Prostate gland (tissue), 2 donors: ENCODE measurements at regions not wholly inside any gene's neighbourhood (a gene's known extent, or its start where the extent isn't known, plus 50 kb on each side); places are given as distances from the start of the nearest gene placed in this dataset.

Source experiments
- DNase-seq: peaks from one replicate; pipeline ENCODE4 v3.0.0-alpha.2; 2019; ENCODE audit warnings: low spot score
- H3K27ac ChIP-seq, 2 donors: fragments of 200-600 bp; sonication (generic); 2 replicates each; pipeline ENCODE4 v1.5.1; 2017 to 2019
- H3K27me3 ChIP-seq: fragments of 200-600 bp; sonication (generic); replicated peaks from 2 replicates; pipeline ENCODE4 v1.5.1; 2019; ENCODE audit not compliant: insufficient read depth
- H3K36me3 ChIP-seq, 2 donors: fragments of 200-600 bp; sonication (generic); 1 replicate in 1 of 2; 2 replicates in 1 of 2; pipeline versions ENCODE4 v1.5.1 to v1.8.1; 2017 to 2019
- H3K4me1 ChIP-seq: fragments of 200-600 bp; sonication (generic); replicated peaks from 2 replicates; pipeline ENCODE4 v1.5.1; 2019
- H3K4me3 ChIP-seq, 2 donors: fragments of 200-600 bp; sonication (generic); 2 replicates each; pipeline ENCODE4 v1.5.1; 2017 to 2019
- H3K9me3 ChIP-seq: fragments of 200-600 bp; sonication (generic); 2 replicates; pipeline ENCODE4 v1.5.1; 2017
- POLR2A ChIP-seq: fragments of 450-650 bp; IDR thresholded peaks from one replicate; pipeline ENCODE4 v1.6.1; 2016; ENCODE audit warnings: antibody characterized with exemption, mild to moderate bottlenecking
- POLR2AphosphoS5 ChIP-seq: sonication (generic); formaldehyde crosslinking; IDR thresholded peaks from one replicate; pipeline ENCODE4 v1.6.1; 2017; ENCODE audit warnings: antibody characterized with exemption
- WGBS: methylation state at CpG from one replicate; pipeline ENCODE4 v1.1.5; 2018; 5-methylcytosine and 5-hydroxymethylcytosine counted together
- intact Hi-C: fragments of 100-400 bp; cut with DNase I; formaldehyde crosslinking; loops from one replicate; pipeline ENCODE4 v1.14.2; 2022
- TF ChIP-seq, protein P1 (sequence below), 4 experiments: fragments of 200-600 bp in 2 of 4; fragments of 450-650 bp in 2 of 4; sonication (generic) in 2 of 4; IDR thresholded peaks; 1 replicate in 3 of 4; 2 replicates in 1 of 4; pipeline ENCODE4 v1.5.1; 2016 to 2019; ENCODE audit warnings: antibody characterized with exemption in 4 of 4, mild to moderate bottlenecking in 2 of 4, moderate library complexity in 2 of 4

- TF ChIP-seq, protein P1, sequence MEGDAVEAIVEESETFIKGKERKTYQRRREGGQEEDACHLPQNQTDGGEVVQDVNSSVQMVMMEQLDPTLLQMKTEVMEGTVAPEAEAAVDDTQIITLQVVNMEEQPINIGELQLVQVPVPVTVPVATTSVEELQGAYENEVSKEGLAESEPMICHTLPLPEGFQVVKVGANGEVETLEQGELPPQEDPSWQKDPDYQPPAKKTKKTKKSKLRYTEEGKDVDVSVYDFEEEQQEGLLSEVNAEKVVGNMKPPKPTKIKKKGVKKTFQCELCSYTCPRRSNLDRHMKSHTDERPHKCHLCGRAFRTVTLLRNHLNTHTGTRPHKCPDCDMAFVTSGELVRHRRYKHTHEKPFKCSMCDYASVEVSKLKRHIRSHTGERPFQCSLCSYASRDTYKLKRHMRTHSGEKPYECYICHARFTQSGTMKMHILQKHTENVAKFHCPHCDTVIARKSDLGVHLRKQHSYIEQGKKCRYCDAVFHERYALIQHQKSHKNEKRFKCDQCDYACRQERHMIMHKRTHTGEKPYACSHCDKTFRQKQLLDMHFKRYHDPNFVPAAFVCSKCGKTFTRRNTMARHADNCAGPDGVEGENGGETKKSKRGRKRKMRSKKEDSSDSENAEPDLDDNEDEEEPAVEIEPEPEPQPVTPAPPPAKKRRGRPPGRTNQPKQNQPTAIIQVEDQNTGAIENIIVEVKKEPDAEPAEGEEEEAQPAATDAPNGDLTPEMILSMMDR (IDR thresholded peaks at IDR 0.05), result no peak
- TF ChIP-seq POLR2AphosphoS5 (no peak), POLR2A (no peak)
Measured at GRCh38 chr1:117783606-117784396, 145.6 kb downstream of the GDAP2 start.

GRCh38 chr1:117788014-117788413, 141.4 kb downstream of the GDAP2 start:
- DNase-seq, result no peak
- no peak overlapping the region for H3K27ac ChIP-seq
- WGBS, result 51% methylated on average over 5 of the region's 5 CpGs
- H3K27me3 ChIP-seq, result no peaks in the 10 kb centered on the region
- no peaks in the 10 kb centered on the region for H3K4me1 ChIP-seq
- TF ChIP-seq, protein P1 (IDR thresholded peaks at IDR 0.05), result no peak
- no peak for TF ChIP-seq POLR2AphosphoS5
- no peak for TF ChIP-seq POLR2A
- no peaks in the 10 kb centered on the region for H3K9me3 ChIP-seq
- H3K36me3 ChIP-seq, result no peaks in the 10 kb centered on the region
- intact Hi-C loops, result no loop called here
- no peak overlapping the region for H3K4me3 ChIP-seq

More at GRCh38 chr1:117783606-117784396, 145.6 kb downstream of the GDAP2 start:
- Histone ChIP-seq H3K36me3 (no peaks in the 10 kb centered on the region), H3K4me3 (no peak overlapping the region), H3K9me3 (no peaks in the 10 kb centered on the region), H3K4me1 (no peaks in the 10 kb centered on the region), H3K27ac (no peak overlapping the region), H3K27me3 (no peaks in the 10 kb centered on the region)
- DNase-seq, result no peak
- intact Hi-C loops, result no loop called here
- WGBS, result 85% methylated on average over 4 of the region's 4 CpGs

GRCh38 chr1:117793413-117793812, 136.0 kb downstream of the GDAP2 start:
- Histone ChIP-seq H3K9me3 (no peaks in the 10 kb centered on the region), H3K4me3 (no peak overlapping the region), H3K27ac (no peak overlapping the region), H3K4me1 (no peaks in the 10 kb centered on the region), H3K36me3 (no peaks in the 10 kb centered on the region), H3K27me3 (no peaks in the 10 kb centered on the region)
- DNase-seq, result no peak
- TF ChIP-seq, protein P1 (IDR thresholded peaks at IDR 0.05), result no peak
- no peak for TF ChIP-seq POLR2AphosphoS5
- no peak for TF ChIP-seq POLR2A
- WGBS, result 90% methylated on average over 4 of the region's 4 CpGs
- intact Hi-C loops, result no loop called here

DNA sequence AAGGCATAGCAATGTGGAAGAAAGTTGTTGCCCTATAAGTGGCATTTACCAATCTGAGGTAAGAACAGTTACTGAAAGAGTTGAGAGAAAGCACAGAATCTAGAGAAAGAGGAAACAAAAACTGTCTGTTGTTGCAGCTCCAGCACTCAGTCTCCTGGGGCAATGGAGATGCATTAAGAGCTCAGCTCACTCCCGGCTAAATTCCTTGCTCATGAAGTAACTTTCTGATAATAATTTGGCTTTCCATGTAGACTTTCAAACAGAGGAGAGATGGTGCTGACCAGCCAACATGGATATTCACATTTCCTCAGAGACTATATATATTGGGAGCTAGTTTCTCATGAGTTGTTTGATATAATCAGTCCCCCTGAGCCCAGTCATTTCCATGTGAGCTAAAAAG, 135.3 kb downstream of the GDAP2 start:
- no peak overlapping the region for H3K27ac ChIP-seq
- 48% methylated on average over 1 of the region's 1 CpG for WGBS
- H3K4me3 ChIP-seq, result no peak overlapping the region
- no peak for DNase-seq
- TF ChIP-seq, protein P1 (IDR thresholded peaks at IDR 0.05), result no peak
- no peak for TF ChIP-seq POLR2AphosphoS5
- no peak for TF ChIP-seq POLR2A
- H3K9me3 ChIP-seq, result no peaks in the 10 kb centered on the region
- no peaks in the 10 kb centered on the region for H3K4me1 ChIP-seq
- H3K36me3 ChIP-seq, result no peaks in the 10 kb centered on the region
- no peaks in the 10 kb centered on the region for H3K27me3 ChIP-seq
- intact Hi-C loops, result no loop called here

DNA sequence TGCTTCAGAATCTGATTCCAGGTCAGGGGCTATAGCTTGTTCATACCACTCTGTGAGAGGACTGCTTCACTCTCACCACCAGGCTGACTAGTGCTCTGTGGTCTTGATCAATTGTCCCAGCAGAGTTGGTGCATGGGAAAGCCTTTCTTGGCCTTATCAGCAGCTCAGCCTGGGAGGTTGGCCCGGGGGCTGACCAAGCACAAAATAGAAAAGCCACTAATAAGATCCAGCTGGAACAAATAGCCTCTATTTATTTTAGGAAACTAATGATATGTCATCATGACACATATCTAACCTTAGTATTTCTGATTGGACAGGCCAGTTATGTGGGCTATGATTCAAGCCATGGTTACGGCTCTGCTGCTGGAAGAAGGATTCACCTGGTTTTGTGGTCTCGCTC, 134.2 kb downstream of the GDAP2 start:
- DNase-seq, result no peak
- Histone ChIP-seq H3K9me3 (no peaks in the 10 kb centered on the region), H3K27ac (no peak overlapping the region), H3K27me3 (no peaks in the 10 kb centered on the region), H3K4me3 (no peak overlapping the region), H3K4me1 (no peaks in the 10 kb centered on the region), H3K36me3 (no peaks in the 10 kb centered on the region)
- 76% methylated on average over 3 of the region's 3 CpGs for WGBS
- intact Hi-C loops, result no loop called here
- TF ChIP-seq POLR2A, result no peak
- TF ChIP-seq, protein P1 (IDR thresholded peaks at IDR 0.05), result no peak
